HG02885 (cell line): ENCODE measurements at regions not wholly inside any gene's neighbourhood (a gene's known extent, or its start where the extent isn't known, plus 50 kb on each side); places are given as distances from the start of the nearest gene placed in this dataset.

ENCODE experiments used
- ATAC-seq: cut with Tn5 transposase; IDR thresholded peaks from one replicate; pipeline ENCODE4 v1.9.1; 2021; ENCODE audit warnings: mild to moderate bottlenecking; ENCODE audit not compliant: unreplicated experiment, poor library complexity

DNA sequence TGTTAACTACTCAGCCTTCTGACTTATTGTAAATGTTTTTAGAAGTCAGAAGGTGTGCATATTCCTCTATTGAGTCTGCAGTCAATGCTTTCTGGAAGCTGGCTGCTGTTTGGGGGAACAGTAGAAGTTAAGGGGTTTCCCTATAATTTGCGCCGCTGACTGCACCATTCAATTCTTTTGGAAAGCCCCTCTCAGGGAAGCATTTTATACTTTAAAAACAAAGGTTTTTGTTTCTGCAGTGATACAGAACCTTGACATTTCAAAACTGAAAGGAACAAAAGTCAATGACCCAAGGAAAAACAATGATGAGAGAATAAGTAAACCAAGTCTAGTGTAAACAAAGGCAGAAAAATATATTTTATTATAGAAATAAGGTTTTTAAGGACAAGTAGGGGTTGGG is 120.8 kb upstream of the TNFAIP3 start:
- ATAC-seq, result no peak

- no peak for ATAC-seq
These were observed 117.3 kb upstream of the TNFAIP3 start for GRCh38 chr6:137749696-137750211.

GRCh38 chr6:137750297-137750696 is 116.8 kb upstream of the TNFAIP3 start:
- no peak for ATAC-seq

GRCh38 chr6:137751768-137752560 is 115.1 kb upstream of the TNFAIP3 start:
- no peak for ATAC-seq

DNA sequence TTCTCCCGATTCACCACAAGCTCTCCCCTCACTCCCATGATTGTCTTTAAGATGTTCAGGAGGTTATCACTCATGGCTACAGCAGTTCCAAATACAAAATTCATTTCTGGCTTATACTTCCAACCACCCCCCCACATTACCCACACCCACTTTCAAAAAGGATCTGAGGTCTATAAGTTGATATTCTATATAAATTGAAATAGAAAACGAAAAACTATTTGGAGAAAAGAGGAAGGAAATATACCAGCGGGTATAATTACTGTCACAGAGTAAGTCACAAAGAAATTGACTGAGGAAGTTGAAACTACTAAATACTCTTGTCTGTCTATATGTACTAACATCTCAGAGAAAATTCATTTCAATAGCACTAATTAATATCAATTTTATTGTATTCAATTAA is 112.7 kb upstream of the TNFAIP3 start:
- peak; percentile 78 for ATAC-seq

DNA sequence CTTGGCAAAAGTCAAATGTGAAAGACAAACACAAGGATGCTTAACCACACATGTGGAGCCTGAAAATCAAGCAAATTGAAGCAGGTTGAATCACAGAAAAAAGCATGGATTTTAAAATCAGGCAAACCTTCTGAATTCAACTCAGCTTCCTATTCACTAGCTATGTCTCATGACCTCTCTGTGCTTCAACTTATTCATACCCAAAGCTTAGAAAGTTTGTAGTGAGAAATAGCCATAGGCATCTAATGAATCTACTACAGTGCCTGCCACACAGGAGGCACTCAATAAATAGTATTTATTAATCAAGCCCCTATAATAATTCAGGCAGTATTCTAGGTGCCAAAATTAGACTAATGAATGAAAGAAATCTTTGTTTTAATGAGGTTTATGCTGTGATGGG is 112.2 kb upstream of the TNFAIP3 start:
- no peak for ATAC-seq

DNA sequence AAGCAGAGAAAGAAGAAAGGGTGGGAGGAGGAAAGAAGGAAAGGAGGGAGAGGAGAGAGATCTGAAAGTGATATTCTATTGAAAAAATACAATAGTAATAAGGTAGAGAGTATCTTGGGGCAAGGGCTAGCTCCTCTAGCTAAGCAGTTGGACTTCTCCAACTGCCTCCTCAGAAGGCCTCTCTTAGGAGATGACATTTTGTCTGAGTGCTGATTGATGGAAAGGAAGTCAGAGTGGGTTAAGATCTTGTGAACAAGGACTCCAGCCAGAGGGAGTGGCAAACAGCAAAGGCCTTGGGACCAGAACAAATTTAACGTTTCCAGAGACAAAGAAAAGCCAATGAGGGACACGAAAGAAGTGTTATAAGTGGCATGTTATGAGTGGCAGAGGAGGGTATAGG is 111.8 kb upstream of the TNFAIP3 start:
- ATAC-seq, result no peak

DNA sequence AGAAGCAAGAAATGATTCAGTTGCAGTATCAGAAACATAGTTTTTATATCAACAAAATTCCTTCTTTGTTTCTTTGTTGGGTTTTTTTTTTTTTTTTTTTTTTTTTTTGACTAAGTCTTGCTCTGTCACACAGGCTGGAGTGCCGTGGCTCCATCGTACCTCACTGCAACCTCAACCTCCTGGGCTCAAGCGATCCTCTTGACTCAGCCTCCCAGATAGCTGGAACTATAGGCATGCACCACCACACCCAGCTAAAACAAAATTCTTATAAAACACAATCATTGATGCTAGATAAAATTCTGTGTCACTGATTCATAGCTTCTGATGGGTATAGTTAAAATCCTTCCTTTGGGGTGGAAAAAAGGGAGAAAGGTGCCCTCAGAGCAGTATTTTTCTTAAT is 110.3 kb upstream of the TNFAIP3 start:
- ATAC-seq, result no peak

- no peak for ATAC-seq
These were observed 108.4 kb upstream of the TNFAIP3 start for GRCh38 chr6:137758661-137759060.

- no peak for ATAC-seq
These were observed 107.4 kb upstream of the TNFAIP3 start for GRCh38 chr6:137759624-137760023.

DNA sequence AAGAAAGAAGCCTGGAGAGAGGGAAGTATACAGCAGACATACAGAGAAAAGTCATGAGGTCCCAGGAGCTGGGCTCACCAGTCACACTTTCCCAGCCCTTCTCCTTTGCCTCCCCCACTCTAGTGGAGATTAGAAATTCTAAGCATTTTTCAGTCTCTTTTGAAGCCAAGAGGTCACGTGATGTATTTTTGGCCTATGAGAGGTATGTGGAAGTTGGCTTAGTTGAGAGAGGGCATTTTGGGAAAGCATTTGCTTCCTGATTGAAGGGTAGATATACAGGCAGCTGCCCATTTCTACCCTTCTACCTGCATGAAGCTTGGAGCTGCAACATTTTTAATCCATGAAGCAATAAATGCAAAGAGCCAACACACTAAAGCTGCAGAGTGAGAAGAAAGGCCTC is 106.0 kb upstream of the TNFAIP3 start:
- no peak for ATAC-seq

DNA sequence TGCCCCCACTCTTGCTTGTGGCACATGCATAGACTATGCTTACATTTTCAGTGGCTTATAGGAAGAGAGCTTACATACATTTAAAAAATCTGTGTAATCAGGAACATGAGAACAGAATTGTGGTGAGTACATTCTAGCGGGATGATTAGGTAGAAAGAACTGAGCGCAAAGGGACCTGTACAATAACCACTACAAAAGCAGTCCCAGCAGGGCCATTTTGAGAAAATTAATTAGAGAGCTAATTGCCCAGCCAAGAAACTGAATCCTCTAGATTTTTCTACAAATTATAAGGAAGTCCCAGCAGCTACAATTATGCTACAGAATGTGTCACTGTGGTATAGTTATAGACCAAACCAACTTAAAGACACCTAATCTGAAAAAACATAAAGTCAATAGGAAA is 105.6 kb upstream of the TNFAIP3 start:
- ATAC-seq, result no peak

- no peak for ATAC-seq
These were observed 104.6 kb upstream of the TNFAIP3 start for GRCh38 chr6:137762168-137763090.

- ATAC-seq, result no peak
These were observed 103.6 kb upstream of the TNFAIP3 start for GRCh38 chr6:137763436-137763835.

GRCh38 chr6:137763886-137764285 is 103.2 kb upstream of the TNFAIP3 start:
- no peak for ATAC-seq

DNA sequence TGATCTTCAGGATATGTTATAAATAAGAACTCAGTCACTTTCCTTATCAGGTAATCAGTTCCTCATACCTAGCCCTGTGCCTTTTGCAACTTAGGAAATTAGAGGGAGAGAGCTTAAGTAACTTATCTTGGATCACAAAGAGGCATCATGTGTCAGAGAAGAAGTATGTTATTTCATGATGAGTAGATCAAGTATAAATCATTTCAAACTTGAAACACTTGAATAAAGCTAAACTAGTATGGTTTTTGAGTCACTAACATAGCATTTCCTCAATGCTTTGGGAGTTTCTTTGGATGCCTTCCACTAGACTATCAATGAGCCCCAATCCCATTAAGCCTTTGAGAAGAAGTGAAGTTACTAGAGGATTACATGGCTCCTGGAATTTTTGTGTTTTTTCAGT is 102.6 kb upstream of the TNFAIP3 start:
- no peak for ATAC-seq

DNA sequence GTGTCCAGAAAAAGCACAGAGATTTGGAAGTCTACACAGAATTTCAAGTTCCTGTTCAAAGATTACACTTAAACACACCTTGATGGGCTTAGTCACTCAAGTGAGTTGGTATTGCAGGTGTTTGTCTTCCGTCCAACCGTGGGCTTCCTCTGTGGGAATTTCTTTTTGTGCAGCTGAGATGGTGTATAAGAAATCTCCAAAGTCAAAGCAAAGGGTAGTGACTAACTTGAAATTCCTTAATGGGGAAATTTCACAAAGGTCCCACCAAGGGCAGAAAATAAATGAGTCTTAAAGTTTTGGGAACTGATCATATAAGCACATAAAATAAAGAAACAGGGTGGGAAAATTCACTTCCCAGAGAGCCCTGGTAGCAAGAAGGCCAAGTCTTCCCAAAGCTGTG is 102.0 kb upstream of the TNFAIP3 start:
- no peak for ATAC-seq

- ATAC-seq, result no peak
These were observed 100.3 kb upstream of the TNFAIP3 start for GRCh38 chr6:137766596-137767370.

- no peak for ATAC-seq
These were observed 99.6 kb upstream of the TNFAIP3 start for GRCh38 chr6:137767465-137767864.

GRCh38 chr6:137767911-137768690 is 99.0 kb upstream of the TNFAIP3 start:
- peak; percentile 84 for ATAC-seq
